Calu3 (cell line): ENCODE measurements at regions not wholly inside any gene's neighbourhood (a gene's known extent, or its start where the extent isn't known, plus 50 kb on each side); places are given as distances from the start of the nearest gene placed in this dataset.

Source experiments
- BruUV-seq: library from RNA; stranded (reverse); fragments of 400-500 nt; replicated peaks from 2 replicates; lab custom pipeline; 2021; lab: Mats Ljungman, UMichigan
- CTCF ChIA-PET: fragments of 300-600 bp; sonication (Branson Sonifier 250); formaldehyde crosslinking; loops from one replicate; lab custom pipeline; 2022; ENCODE audit warnings: antibody characterized with exemption; lab: Charles Lee
- DNase-seq: peaks from one replicate; pipeline ENCODE4 v3.0.0; 2022
- H3K27ac Mint-ChIP-seq: one replicate; pipeline ENCODE4 v1.8.0; 2022; ENCODE audit warnings: mixed read lengths; ENCODE audit not compliant: unreplicated experiment
- H3K27me3 Mint-ChIP-seq: one replicate; pipeline ENCODE4 v1.8.0; 2022; ENCODE audit warnings: mixed read lengths; ENCODE audit not compliant: unreplicated experiment
- H3K36me3 Mint-ChIP-seq: one replicate; pipeline ENCODE4 v1.8.0; 2022; ENCODE audit warnings: mild to moderate bottlenecking, moderate library complexity, mixed read lengths; ENCODE audit not compliant: insufficient read depth, unreplicated experiment
- H3K4me1 Mint-ChIP-seq: one replicate; pipeline ENCODE4 v1.8.0; 2022; ENCODE audit warnings: mild to moderate bottlenecking, low read depth, mixed read lengths; ENCODE audit not compliant: unreplicated experiment
- H3K4me3 Mint-ChIP-seq: one replicate; pipeline ENCODE4 v1.8.0; 2022; ENCODE audit warnings: mild to moderate bottlenecking, low read depth, moderate library complexity, mixed read lengths; ENCODE audit not compliant: unreplicated experiment
- H3K9me3 Mint-ChIP-seq: one replicate; pipeline ENCODE4 v1.8.0; 2022; ENCODE audit warnings: low read depth, mixed read lengths; ENCODE audit not compliant: unreplicated experiment
- CTCF ChIP-seq: fragments of 200-600 bp; IDR thresholded peaks from one replicate; pipeline ENCODE4 v1.8.0; 2022; ENCODE audit warnings: antibody characterized with exemption; ENCODE audit not compliant: unreplicated experiment
- intact Hi-C: fragments of 100-400 bp; cut with micrococcal nuclease; formaldehyde crosslinking; loops from one replicate; pipeline ENCODE4 v1.10.0; 2022; ENCODE audit not compliant: unreplicated experiment

GRCh38 chrX:57848857-57849256, 61.4 kb downstream of the ZXDA start:
- intact Hi-C loops, result no loop called here
- Mint-ChIP-seq H3K4me3 (no peak overlapping the region), H3K9me3 (peaks cover 9% of the 10 kb centered on the region), H3K27ac (no peak overlapping the region), H3K27me3 (no peaks in the 10 kb centered on the region), H3K4me1 (no peaks in the 10 kb centered on the region), H3K36me3 (no peaks in the 10 kb centered on the region)
- CTCF ChIA-PET, result no interaction called here
- no peak for TF ChIP-seq CTCF
- DNase-seq, result no peak
- BruUV-seq, result no TSS peak

- H3K4me1 Mint-ChIP-seq, result no peaks in the 10 kb centered on the region
- CTCF ChIA-PET, result no interaction called here
- no peak overlapping the region for H3K27ac Mint-ChIP-seq
- peaks cover 4% of the 10 kb centered on the region for H3K9me3 Mint-ChIP-seq
- H3K4me3 Mint-ChIP-seq, result no peak overlapping the region
- DNase-seq, result no peak
- peaks cover 22% of the 10 kb centered on the region for H3K27me3 Mint-ChIP-seq
- H3K36me3 Mint-ChIP-seq, result no peaks in the 10 kb centered on the region
- intact Hi-C loops, result loop anchor here (5.0 kb wide), 1 partner anchor 251 kb away; no protein-coding TSS in a partner anchor
- BruUV-seq, result no TSS peak
- TF ChIP-seq CTCF, result no peak
Observed at GRCh38 chrX:57822818-57823217, 87.4 kb downstream of the ZXDA start.

GRCh38 chrX:57822398-57822797, 87.9 kb downstream of the ZXDA start:
- Mint-ChIP-seq H3K27me3 (peaks cover 22% of the 10 kb centered on the region), H3K4me1 (no peaks in the 10 kb centered on the region), H3K27ac (no peak overlapping the region), H3K4me3 (no peak overlapping the region), H3K36me3 (no peaks in the 10 kb centered on the region), H3K9me3 (peaks cover 4% of the 10 kb centered on the region)
- no TSS peak for BruUV-seq
- CTCF ChIA-PET, result interaction anchor here (0.9 kb wide), 1 partner anchor 96 kb away, joined by 4 read pairs; no protein-coding TSS in a partner anchor
- TF ChIP-seq CTCF, result no peak
- intact Hi-C loops, result loop anchor here (5.0 kb wide), 1 partner anchor 250 kb away; no protein-coding TSS in a partner anchor
- no peak for DNase-seq

GRCh38 chrX:57821703-57822387, 88.4 kb downstream of the ZXDA start:
- no peak overlapping the region for H3K27ac Mint-ChIP-seq
- H3K4me3 Mint-ChIP-seq, result peak overlapping the region; percentile 35
- DNase-seq, result peak; percentile 20
- intact Hi-C loops, result loop anchor here (2.0 to 5.0 kb wide), 4 partner anchors 97 to 250 kb away; no protein-coding TSS in a partner anchor
- peaks cover under 1% of the 10 kb centered on the region for H3K9me3 Mint-ChIP-seq
- no peaks in the 10 kb centered on the region for H3K36me3 Mint-ChIP-seq
- no peaks in the 10 kb centered on the region for H3K4me1 Mint-ChIP-seq
- TF ChIP-seq CTCF, result peak; percentile 45
- no TSS peak for BruUV-seq
- CTCF ChIA-PET, result interaction anchor here (0.9 kb wide), 1 partner anchor 97 kb away, joined by 4 read pairs; no protein-coding TSS in a partner anchor
- peaks cover 22% of the 10 kb centered on the region for H3K27me3 Mint-ChIP-seq
